ENCODE measurements at regions not wholly inside any gene's neighbourhood (a gene's known extent, or its start where the extent isn't known, plus 50 kb on each side); places are given as distances from the start of the nearest gene placed in this dataset.

DNA sequence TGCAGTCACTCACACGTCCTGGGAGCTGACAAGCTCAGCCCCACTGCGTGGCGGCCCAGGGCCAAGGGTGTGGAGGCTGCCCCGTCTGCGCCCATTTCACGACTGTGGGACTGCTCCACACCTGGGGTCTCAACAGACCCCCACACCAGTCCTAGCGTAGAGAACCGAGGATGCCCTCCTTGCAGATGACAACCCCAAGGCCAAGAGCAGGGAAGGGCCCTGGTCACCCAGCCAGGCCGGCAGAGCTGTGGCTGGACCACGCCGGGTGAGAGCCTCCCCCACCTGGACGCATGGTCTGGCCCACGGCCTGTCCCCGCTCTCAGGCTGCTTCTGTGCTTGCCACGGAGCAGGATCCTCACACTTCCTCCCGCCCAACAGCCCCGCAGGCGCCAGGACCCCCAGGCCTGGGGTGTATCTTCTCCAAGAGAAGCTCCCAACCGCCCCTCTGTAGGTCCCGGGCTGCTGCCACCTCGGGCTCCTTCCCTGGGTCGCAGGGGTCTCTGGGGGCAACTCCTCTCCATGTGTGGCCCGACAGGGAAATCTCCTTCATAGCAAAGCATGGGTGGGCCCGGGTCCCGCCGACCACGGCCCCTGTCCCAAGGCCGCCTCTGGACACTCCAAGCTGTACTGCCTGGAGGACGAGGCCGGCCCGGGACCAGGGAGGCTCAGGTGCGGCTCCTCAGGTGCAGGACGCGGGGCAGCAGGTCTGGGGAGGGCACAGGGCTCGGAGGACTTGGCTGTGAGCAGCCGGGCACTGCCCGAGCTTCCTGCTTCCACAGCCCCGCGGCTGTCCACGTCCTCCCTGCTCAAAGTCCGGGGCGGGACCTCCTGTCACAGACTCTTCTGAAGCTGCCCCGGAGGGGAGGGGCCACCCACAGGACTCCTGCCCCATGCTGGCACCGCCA is 88.8 kb downstream of the FOXL3 start:
- ATAC-seq (ENCODE audit: low read depth) (no peak), DNase-seq (peak; percentile 13)
- ChIA-PET CTCF (no interaction called here), POLR2A (no interaction called here)
- Mint-ChIP-seq H3K9me3 (peaks cover 17% of the 10 kb centered on the region), H3K4me1 (peaks cover 33% of the 10 kb centered on the region), H3K4me3 (peak overlapping the region; percentile 72), H3K27ac (no peak overlapping the region), H3K27me3 (peaks cover 2% of the 10 kb centered on the region), H3K36me3 (ENCODE audit: low read depth) (peaks cover 2% of the 10 kb centered on the region)
- intact Hi-C loops (cut with micrococcal nuclease): loop anchor here (10.0 kb wide), 1 partner anchor 226 kb away; no protein-coding TSS in a partner anchor
- TF ChIP-seq, protein P1, sequence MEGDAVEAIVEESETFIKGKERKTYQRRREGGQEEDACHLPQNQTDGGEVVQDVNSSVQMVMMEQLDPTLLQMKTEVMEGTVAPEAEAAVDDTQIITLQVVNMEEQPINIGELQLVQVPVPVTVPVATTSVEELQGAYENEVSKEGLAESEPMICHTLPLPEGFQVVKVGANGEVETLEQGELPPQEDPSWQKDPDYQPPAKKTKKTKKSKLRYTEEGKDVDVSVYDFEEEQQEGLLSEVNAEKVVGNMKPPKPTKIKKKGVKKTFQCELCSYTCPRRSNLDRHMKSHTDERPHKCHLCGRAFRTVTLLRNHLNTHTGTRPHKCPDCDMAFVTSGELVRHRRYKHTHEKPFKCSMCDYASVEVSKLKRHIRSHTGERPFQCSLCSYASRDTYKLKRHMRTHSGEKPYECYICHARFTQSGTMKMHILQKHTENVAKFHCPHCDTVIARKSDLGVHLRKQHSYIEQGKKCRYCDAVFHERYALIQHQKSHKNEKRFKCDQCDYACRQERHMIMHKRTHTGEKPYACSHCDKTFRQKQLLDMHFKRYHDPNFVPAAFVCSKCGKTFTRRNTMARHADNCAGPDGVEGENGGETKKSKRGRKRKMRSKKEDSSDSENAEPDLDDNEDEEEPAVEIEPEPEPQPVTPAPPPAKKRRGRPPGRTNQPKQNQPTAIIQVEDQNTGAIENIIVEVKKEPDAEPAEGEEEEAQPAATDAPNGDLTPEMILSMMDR (IDR thresholded peaks at IDR 0.05): no peak

DNA sequence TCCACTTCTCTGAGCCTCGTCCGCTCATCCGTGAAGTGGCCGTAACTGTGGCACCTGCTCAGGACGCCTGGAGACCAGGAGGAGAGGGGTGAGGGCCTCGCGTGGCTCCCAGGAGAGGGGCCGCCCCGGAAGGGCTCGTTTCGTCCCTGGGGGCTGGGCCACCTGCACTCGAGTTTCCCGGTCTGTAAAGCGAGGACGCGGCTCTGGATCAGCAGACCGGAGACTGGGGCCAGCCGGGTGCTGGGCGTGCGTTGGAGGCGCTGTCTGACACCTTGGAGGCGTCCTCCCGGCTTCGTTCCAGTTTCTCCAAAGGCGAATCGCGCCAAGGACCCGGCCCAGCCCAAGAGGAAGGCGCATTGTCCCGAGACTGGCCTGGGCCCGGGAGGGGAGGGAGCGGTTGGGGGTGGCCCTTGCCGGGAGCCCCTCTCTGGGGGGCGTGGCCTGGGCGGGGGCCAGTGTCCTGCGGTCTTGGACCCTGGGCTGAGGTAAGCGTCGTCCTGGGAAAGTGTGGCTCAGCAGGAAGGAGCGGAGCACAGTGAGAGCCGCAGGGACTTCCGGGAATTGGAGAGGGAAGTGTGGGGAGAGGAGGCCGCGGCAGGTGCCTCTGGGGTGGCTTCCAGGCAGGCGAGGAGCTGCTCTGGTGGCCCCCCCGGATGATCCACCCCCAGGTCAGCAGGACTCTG is 89.6 kb downstream of the FOXL3 start:
- Mint-ChIP-seq H3K4me1 (peaks cover 33% of the 10 kb centered on the region), H3K36me3 (ENCODE audit: low read depth) (peaks cover 2% of the 10 kb centered on the region), H3K27ac (no peak overlapping the region), H3K27me3 (peaks cover 2% of the 10 kb centered on the region), H3K9me3 (peaks cover 25% of the 10 kb centered on the region), H3K4me3 (peak overlapping the region; percentile 72)
- CTCF ChIA-PET: no interaction called here
- POLR2A ChIA-PET: no interaction called here
- ATAC-seq (ENCODE audit: low read depth) (peak; percentile 54), DNase-seq (no peak)
- TF ChIP-seq, protein P1 (IDR thresholded peaks at IDR 0.05): no peak
- intact Hi-C loops (cut with micrococcal nuclease): loop anchor here (10.0 kb wide), 1 partner anchor 225 kb away; no protein-coding TSS in a partner anchor

DNA sequence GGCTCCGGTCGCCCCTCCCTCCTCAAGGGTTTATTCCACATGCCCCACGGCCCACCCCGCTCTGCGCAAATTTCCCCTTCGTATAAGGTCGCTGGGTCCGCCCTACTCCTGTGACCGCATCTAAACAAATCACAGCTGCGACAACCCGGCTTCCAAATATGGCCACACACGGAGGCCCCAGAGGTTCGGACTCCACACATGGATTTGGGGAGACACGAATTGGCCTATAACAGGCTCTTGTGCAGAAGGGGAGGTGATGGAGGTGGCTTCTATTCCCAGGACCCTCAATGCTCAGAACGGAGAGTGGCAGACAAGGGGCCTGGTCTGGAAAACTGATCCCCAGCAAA is 90.1 kb downstream of the FOXL3 start:
- POLR2A ChIA-PET: no interaction called here
- CTCF ChIA-PET: no interaction called here
- H3K4me3 Mint-ChIP-seq: peak overlapping the region; percentile 72

DNA sequence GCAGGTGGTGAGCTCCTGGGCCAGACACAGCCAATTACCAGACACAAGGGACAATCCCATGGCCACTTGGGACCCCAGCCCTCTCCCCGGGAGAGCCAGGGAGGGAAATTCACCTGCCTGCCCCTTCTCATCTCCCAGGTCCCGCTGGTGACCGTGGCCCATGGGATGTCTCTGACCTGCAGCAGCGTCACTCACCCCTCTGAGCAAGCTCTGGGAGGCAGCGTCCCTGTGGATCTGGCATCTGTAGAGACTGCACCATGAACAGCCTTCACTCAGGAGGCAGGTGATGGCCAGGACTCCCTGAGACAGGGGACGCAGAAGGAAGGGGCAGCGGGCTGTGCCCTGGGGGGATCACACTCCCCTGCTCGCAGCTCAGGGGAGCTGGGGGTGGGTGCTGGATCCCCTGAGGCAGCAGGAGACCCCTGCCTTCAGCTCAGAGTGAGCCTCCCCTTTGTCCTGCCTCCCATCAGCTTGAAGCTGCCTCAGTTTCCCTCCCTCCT is 90.8 kb downstream of the FOXL3 start:
- Mint-ChIP-seq H3K36me3 (ENCODE audit: low read depth) (peaks cover 2% of the 10 kb centered on the region), H3K4me3 (no peak overlapping the region), H3K27me3 (peaks cover 2% of the 10 kb centered on the region), H3K4me1 (peaks cover 33% of the 10 kb centered on the region), H3K27ac (no peak overlapping the region), H3K9me3 (peaks cover 28% of the 10 kb centered on the region)
- POLR2A ChIA-PET: no interaction called here
- intact Hi-C loops (cut with micrococcal nuclease): no loop called here
- no peak for ATAC-seq (ENCODE audit: low read depth)
- CTCF ChIA-PET: no interaction called here
- no peak for DNase-seq
- TF ChIP-seq, protein P1 (IDR thresholded peaks at IDR 0.05): no peak

More for the DNA sequence above, 90.1 kb downstream of the FOXL3 start:
- H3K27me3 Mint-ChIP-seq: peaks cover 2% of the 10 kb centered on the region
- peaks cover 26% of the 10 kb centered on the region for H3K9me3 Mint-ChIP-seq
- TF ChIP-seq, protein P1 (IDR thresholded peaks at IDR 0.05): no peak
- peaks cover 33% of the 10 kb centered on the region for H3K4me1 Mint-ChIP-seq
- peaks cover 2% of the 10 kb centered on the region for H3K36me3 Mint-ChIP-seq (ENCODE audit: low read depth)
- DNase-seq: no peak
- peak overlapping the region; percentile 51 for H3K27ac Mint-ChIP-seq
- peak; percentile 66 for ATAC-seq (ENCODE audit: low read depth)
- intact Hi-C loops (cut with micrococcal nuclease): no loop called here
